SU-DHL-6 (cell line): ENCODE measurements at regions not wholly inside any gene's neighbourhood (a gene's known extent, or its start where the extent isn't known, plus 50 kb on each side); places are given as distances from the start of the nearest gene placed in this dataset.

Source experiments
- CTCF ChIP-seq: fragments of 200-600 bp; sonication (generic); IDR thresholded peaks from one replicate; pipeline ENCODE4 v1.5.1; 2017; ENCODE audit warnings: antibody characterized with exemption, mild to moderate bottlenecking, low read length, moderate library complexity; ENCODE audit not compliant: insufficient read depth, poor library complexity, severe bottlenecking
- EZH2phosphoT487 ChIP-seq: fragments of 200-600 bp; sonication (generic), shearing (Covaris generic); conservative IDR thresholded peaks from 2 replicates; pipeline ENCODE4 v1.6.1; 2018; ENCODE audit warnings: mild to moderate bottlenecking, antibody characterized with exemption, low read length, moderate library complexity, mixed read lengths

GRCh38 chr6:156638581-156638980, 138.6 kb upstream of the ARID1B start:
- TF ChIP-seq CTCF, result no peak
- no peak for TF ChIP-seq EZH2phosphoT487
